Caco-2 (cell line): ENCODE measurements at regions not wholly inside any gene's neighbourhood (a gene's known extent, or its start where the extent isn't known, plus 50 kb on each side); places are given as distances from the start of the nearest gene placed in this dataset.

ENCODE experiments used
- BruUV-seq: library from RNA; stranded (reverse); fragments of 400-500 nt; replicated peaks from 2 replicates; lab custom pipeline; 2021; lab: Mats Ljungman, UMichigan
- CTCF ChIA-PET: fragments of 300-600 bp; sonication (Branson Sonifier 250); formaldehyde crosslinking; loops from one replicate; lab custom pipeline; 2022; ENCODE audit warnings: antibody characterized with exemption; lab: Charles Lee
- POLR2A ChIA-PET: fragments of 300-600 bp; sonication (Branson Sonifier 250); formaldehyde crosslinking; loops from one replicate; lab custom pipeline; 2022; ENCODE audit warnings: antibody characterized with exemption; lab: Charles Lee
- DNase-seq, 2 experiments: peaks; one replicate each; pipeline versions ENCODE4 v3.0.0 to v3.0.0-alpha.2; 2020 to 2022
- H3K27me3 ChIP-seq: replicated peaks from 2 replicates; pipeline ENCODE4 v1.6.0; 2011; ENCODE audit warnings: low read length; ENCODE audit not compliant: control insufficient read depth, insufficient read depth
- H3K36me3 ChIP-seq: 2 replicates; pipeline ENCODE4 v1.5.1; 2011; ENCODE audit warnings: low read length; ENCODE audit not compliant: control insufficient read depth, insufficient read depth
- H3K4me1 ChIP-seq: fragments of 250-450 bp; sonication (Bioruptor Pico); 2 replicates; pipeline ENCODE4 v1.5.1; 2020; ENCODE audit warnings: mild to moderate bottlenecking
- H3K4me3 ChIP-seq: 2 replicates; pipeline ENCODE4 v1.5.1; 2011; ENCODE audit warnings: low read depth, mild to moderate bottlenecking, control low read depth, low read length
- H3K9me3 ChIP-seq: fragments of 250-450 bp; sonication (Bioruptor Pico); 2 replicates; pipeline ENCODE4 v1.5.1; 2020; ENCODE audit warnings: mild to moderate bottlenecking, moderate library complexity
- H3K27ac Mint-ChIP-seq: one replicate; pipeline ENCODE4 v1.8.0; 2022; ENCODE audit warnings: mixed read lengths; ENCODE audit not compliant: unreplicated experiment
- H3K27me3 Mint-ChIP-seq: one replicate; pipeline ENCODE4 v1.8.0; 2022; ENCODE audit warnings: mixed read lengths; ENCODE audit not compliant: insufficient read depth, unreplicated experiment
- H3K36me3 Mint-ChIP-seq: one replicate; pipeline ENCODE4 v1.8.0; 2022; ENCODE audit warnings: mild to moderate bottlenecking, mixed read lengths; ENCODE audit not compliant: insufficient read depth, unreplicated experiment
- H3K4me1 Mint-ChIP-seq: one replicate; pipeline ENCODE4 v1.8.0; 2022; ENCODE audit warnings: low read depth, mixed read lengths; ENCODE audit not compliant: unreplicated experiment
- H3K4me3 Mint-ChIP-seq: one replicate; pipeline ENCODE4 v1.8.0; 2022; ENCODE audit warnings: mild to moderate bottlenecking, moderate library complexity, mixed read lengths; ENCODE audit not compliant: unreplicated experiment
- H3K9me3 Mint-ChIP-seq: one replicate; pipeline ENCODE4 v1.8.0; 2022; ENCODE audit warnings: mixed read lengths; ENCODE audit not compliant: unreplicated experiment
- intact Hi-C: fragments of 100-400 bp; cut with micrococcal nuclease; formaldehyde crosslinking; loops from one replicate; pipeline ENCODE4 v1.10.0; 2022; ENCODE audit not compliant: unreplicated experiment
- TF ChIP-seq, protein P1 (sequence below), 2 experiments: fragments of 200-600 bp in 1 of 2; IDR thresholded peaks; 1 replicate in 1 of 2; 2 replicates in 1 of 2; pipeline versions ENCODE4 v1.5.1 to v1.8.0; 2011 to 2022; ENCODE audit warnings: antibody characterized with exemption in 1 of 2, control low read depth in 1 of 2, inconsistent platforms in 1 of 2, low read depth in 1 of 2, low read length in 1 of 2, mild to moderate bottlenecking in 1 of 2, moderate library complexity in 1 of 2; ENCODE audit not compliant: insufficient read depth in 1 of 2, severe bottlenecking in 1 of 2, unreplicated experiment in 1 of 2

DNA sequence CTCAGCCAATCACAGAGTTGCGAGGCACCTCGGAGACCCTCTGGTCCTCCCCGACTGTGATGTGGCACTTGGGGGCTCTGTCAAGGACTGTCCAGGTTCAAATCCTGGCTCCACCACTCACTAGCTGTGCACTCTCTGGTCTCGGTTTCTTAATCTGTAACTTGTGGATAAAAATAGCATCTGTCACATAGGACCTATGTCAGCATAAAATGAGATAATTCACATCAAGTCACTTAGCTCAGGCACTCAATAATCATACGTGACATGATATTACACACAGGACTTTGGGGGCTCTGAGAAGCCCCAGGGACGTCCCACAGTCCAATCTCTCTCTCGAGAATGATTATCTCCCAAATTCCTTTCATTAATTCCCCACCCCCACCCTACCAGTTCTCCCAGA, 166.4 kb downstream of the COPRS start:
- no TSS peak for BruUV-seq
- ChIA-PET POLR2A (no interaction called here), CTCF (interaction anchor here (0.6 kb wide), 1 partner anchor 111 kb away, joined by 4 read pairs; no protein-coding TSS in a partner anchor)
- H3K27me3 Mint-ChIP-seq: no peaks in the 10 kb centered on the region
- H3K9me3 Mint-ChIP-seq: no peaks in the 10 kb centered on the region
- no peaks in the 10 kb centered on the region for H3K36me3 Mint-ChIP-seq
- TF ChIP-seq, protein P1, sequence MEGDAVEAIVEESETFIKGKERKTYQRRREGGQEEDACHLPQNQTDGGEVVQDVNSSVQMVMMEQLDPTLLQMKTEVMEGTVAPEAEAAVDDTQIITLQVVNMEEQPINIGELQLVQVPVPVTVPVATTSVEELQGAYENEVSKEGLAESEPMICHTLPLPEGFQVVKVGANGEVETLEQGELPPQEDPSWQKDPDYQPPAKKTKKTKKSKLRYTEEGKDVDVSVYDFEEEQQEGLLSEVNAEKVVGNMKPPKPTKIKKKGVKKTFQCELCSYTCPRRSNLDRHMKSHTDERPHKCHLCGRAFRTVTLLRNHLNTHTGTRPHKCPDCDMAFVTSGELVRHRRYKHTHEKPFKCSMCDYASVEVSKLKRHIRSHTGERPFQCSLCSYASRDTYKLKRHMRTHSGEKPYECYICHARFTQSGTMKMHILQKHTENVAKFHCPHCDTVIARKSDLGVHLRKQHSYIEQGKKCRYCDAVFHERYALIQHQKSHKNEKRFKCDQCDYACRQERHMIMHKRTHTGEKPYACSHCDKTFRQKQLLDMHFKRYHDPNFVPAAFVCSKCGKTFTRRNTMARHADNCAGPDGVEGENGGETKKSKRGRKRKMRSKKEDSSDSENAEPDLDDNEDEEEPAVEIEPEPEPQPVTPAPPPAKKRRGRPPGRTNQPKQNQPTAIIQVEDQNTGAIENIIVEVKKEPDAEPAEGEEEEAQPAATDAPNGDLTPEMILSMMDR (IDR thresholded peaks at IDR 0.05; ENCODE audit: insufficient read depth in 1 of 2, low read depth in 1 of 2, low read length in 1 of 2, severe bottlenecking in 1 of 2, unreplicated experiment in 1 of 2): no peak
- H3K4me1 ChIP-seq: peaks cover 10% of the 10 kb centered on the region
- no peak for DNase-seq
- intact Hi-C loops: loop anchor here (10.0 kb wide), 1 partner anchor 128 kb away; no protein-coding TSS in a partner anchor
- no peak overlapping the region for H3K4me3 ChIP-seq
- H3K4me3 Mint-ChIP-seq: no peak overlapping the region
- no peaks in the 10 kb centered on the region for H3K9me3 ChIP-seq
- no peak overlapping the region for H3K27ac Mint-ChIP-seq
- H3K4me1 Mint-ChIP-seq: peaks cover 8% of the 10 kb centered on the region
- H3K36me3 ChIP-seq: no peaks in the 10 kb centered on the region
- H3K27me3 ChIP-seq: no peaks in the 10 kb centered on the region

DNA sequence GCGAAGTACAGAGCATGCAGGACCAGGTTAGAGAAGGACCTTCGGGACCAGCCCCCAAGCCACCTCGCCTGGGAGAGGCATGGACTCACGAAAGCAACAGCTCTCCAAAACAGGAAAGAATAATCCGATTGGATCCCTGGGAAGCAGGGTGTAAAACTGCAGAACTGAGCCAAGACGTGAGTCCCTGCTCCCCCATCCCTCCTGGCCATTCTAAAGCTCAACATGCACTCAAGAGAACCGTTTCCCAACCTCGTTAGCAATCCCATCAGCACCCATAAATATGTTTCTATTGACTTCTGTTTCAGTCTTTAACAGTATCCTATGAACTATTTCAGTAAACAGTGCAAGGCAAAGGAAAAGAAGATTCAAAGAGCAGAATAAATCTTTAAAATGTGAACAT, 167.0 kb downstream of the COPRS start:
- H3K4me1 ChIP-seq: peaks cover 10% of the 10 kb centered on the region
- no TSS peak for BruUV-seq
- Mint-ChIP-seq H3K36me3 (no peaks in the 10 kb centered on the region), H3K27ac (no peak overlapping the region), H3K9me3 (no peaks in the 10 kb centered on the region), H3K4me3 (no peak overlapping the region), H3K27me3 (no peaks in the 10 kb centered on the region), H3K4me1 (peaks cover 8% of the 10 kb centered on the region)
- intact Hi-C loops: loop anchor here (10.0 kb wide), 1 partner anchor 127 kb away; no protein-coding TSS in a partner anchor
- TF ChIP-seq, protein P1 (IDR thresholded peaks at IDR 0.05; ENCODE audit: insufficient read depth in 1 of 2, low read depth in 1 of 2, low read length in 1 of 2, severe bottlenecking in 1 of 2, unreplicated experiment in 1 of 2): no peak
- no peak overlapping the region for H3K4me3 ChIP-seq
- DNase-seq: no peak
- no peaks in the 10 kb centered on the region for H3K27me3 ChIP-seq
- ChIA-PET POLR2A (no interaction called here), CTCF (no interaction called here)
- no peaks in the 10 kb centered on the region for H3K36me3 ChIP-seq
- no peaks in the 10 kb centered on the region for H3K9me3 ChIP-seq

DNA sequence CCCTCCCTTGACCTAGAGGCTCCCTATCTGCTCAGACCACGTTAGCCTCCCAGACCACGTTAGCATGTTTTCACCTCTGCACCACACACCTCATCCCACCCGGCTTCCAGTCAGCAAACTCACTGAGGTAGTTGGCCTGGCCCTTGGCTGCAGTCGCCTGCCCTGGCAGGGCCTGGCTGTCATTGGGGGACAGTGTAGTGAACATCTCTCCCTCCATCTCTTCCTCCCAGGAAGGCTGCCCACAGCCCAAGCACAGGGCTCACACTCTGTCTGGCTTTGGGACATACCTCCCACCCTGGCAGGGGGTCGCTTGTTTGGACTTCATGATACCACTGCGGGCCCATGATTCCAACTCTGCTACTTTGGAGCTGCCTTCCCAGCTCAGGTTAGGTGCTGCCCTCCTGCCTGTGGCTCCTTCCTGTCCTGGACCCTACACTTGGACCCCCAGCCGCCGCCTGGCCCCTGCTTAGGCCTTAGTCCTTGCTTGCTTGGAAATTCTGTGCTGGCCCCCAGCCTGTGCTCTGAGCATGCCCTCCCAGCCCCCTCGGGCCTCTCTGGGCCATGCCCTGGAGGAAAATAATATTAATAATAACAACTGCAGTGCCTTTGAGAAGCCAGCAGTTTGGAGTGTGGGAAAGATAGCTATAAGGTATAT, 167.7 kb downstream of the COPRS start:
- TF ChIP-seq, protein P1 (IDR thresholded peaks at IDR 0.05; ENCODE audit: insufficient read depth in 1 of 2, low read depth in 1 of 2, low read length in 1 of 2, severe bottlenecking in 1 of 2, unreplicated experiment in 1 of 2): no peak
- H3K36me3 Mint-ChIP-seq: no peaks in the 10 kb centered on the region
- Histone ChIP-seq H3K27me3 (no peaks in the 10 kb centered on the region), H3K36me3 (no peaks in the 10 kb centered on the region), H3K9me3 (no peaks in the 10 kb centered on the region), H3K4me3 (no peak overlapping the region), H3K4me1 (peaks cover 9% of the 10 kb centered on the region)
- no peaks in the 10 kb centered on the region for H3K27me3 Mint-ChIP-seq
- H3K4me3 Mint-ChIP-seq: no peak overlapping the region
- POLR2A ChIA-PET: no interaction called here
- BruUV-seq: no TSS peak
- intact Hi-C loops: loop anchor here (10.0 kb wide), 1 partner anchor 127 kb away; no protein-coding TSS in a partner anchor
- DNase-seq: no peak
- peaks cover 4% of the 10 kb centered on the region for H3K4me1 Mint-ChIP-seq
- no peak overlapping the region for H3K27ac Mint-ChIP-seq
- CTCF ChIA-PET: no interaction called here
- no peaks in the 10 kb centered on the region for H3K9me3 Mint-ChIP-seq
